ENCODE measurements at regions not wholly inside any gene's neighbourhood (a gene's known extent, or its start where the extent isn't known, plus 50 kb on each side); places are given as distances from the start of the nearest gene placed in this dataset.

- TF ChIP-seq CTCF (IDR thresholded peaks at IDR 0.05) (no peak), POLR2A (IDR thresholded peaks at IDR 0.05) (no peak)
Observed at GRCh38 chr15:70447521-70447920, 315.8 kb downstream of the UACA start.
